Peyer's patch (tissue), 4 donors: ENCODE measurements at regions not wholly inside any gene's neighbourhood (a gene's known extent, or its start where the extent isn't known, plus 50 kb on each side); places are given as distances from the start of the nearest gene placed in this dataset.
"Not testable (repeated sequence)": the region's sequence is repeated elsewhere in the genome, so short reads cannot be mapped to it uniquely, and the experiment has no call there.

Source experiments
- POLR2A ChIP-seq, 2 donors: fragments of 450-650 bp; IDR thresholded peaks; one replicate each; pipeline ENCODE4 v1.5.1; 2017; ENCODE audit warnings: antibody characterized with exemption in 2 of 2, mild to moderate bottlenecking in 2 of 2, moderate library complexity in 2 of 2
- TF ChIP-seq, protein P1 (sequence below), 6 experiments: fragments of 450-650 bp in 4 of 6; fragments of 200-600 bp in 2 of 6; sonication (generic) in 1 of 6; IDR thresholded peaks; one replicate each; pipeline ENCODE4 v1.5.1; 2017 to 2019; ENCODE audit warnings: antibody characterized with exemption in 6 of 6, mild to moderate bottlenecking in 3 of 6, moderate library complexity in 1 of 6

DNA sequence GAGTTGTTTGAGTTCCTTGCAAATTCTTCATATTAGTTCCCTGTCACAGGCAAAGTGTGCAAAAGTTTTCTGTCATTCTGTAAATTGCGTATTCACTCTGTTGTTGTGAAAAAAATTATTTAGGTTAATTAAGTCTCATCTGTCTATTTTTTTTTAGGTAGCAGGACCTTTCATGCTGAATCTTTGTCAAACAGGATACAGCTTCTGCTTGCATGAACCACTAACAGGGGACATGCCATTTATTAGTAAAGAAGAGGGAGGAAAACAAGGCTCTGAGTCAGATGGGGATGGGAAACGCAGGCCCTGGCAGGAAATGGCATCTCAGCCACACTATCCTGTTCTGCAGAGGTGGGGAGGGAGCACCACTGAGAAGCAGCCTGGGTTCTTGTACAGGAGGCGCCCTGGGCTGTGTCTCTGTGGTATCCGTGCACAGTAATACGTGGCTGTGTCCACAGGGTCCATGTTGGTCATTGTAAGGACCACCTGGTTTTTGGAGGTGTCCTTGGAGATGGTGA is 1243.8 kb downstream of the TMEM121 start:
- TF ChIP-seq, protein P1, sequence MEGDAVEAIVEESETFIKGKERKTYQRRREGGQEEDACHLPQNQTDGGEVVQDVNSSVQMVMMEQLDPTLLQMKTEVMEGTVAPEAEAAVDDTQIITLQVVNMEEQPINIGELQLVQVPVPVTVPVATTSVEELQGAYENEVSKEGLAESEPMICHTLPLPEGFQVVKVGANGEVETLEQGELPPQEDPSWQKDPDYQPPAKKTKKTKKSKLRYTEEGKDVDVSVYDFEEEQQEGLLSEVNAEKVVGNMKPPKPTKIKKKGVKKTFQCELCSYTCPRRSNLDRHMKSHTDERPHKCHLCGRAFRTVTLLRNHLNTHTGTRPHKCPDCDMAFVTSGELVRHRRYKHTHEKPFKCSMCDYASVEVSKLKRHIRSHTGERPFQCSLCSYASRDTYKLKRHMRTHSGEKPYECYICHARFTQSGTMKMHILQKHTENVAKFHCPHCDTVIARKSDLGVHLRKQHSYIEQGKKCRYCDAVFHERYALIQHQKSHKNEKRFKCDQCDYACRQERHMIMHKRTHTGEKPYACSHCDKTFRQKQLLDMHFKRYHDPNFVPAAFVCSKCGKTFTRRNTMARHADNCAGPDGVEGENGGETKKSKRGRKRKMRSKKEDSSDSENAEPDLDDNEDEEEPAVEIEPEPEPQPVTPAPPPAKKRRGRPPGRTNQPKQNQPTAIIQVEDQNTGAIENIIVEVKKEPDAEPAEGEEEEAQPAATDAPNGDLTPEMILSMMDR (IDR thresholded peaks at IDR 0.05): not testable (repeated sequence)
- TF ChIP-seq POLR2A (IDR thresholded peaks at IDR 0.05): not testable (repeated sequence)
